ENCODE measurements at regions not wholly inside any gene's neighbourhood (a gene's known extent, or its start where the extent isn't known, plus 50 kb on each side); places are given as distances from the start of the nearest gene placed in this dataset.

- no peak for TF ChIP-seq CTCF (IDR thresholded peaks at IDR 0.05)
- TF ChIP-seq POLR2AphosphoS5 (IDR thresholded peaks at IDR 0.05) = no peak
- TF ChIP-seq POLR2A (IDR thresholded peaks at IDR 0.05) = no peak
These were observed 301.2 kb upstream of the ADGRL2 start for GRCh38 chr1:81499487-81499886.

Measured in breast epithelium (tissue), 3 donors.